Cerebellar nuclear complex (tissue), 1 donor: ENCODE measurements at regions not wholly inside any gene's neighbourhood (a gene's known extent, or its start where the extent isn't known, plus 50 kb on each side); places are given as distances from the start of the nearest gene placed in this dataset.

Experiments
- DNase-seq, 2 experiments: peaks; one replicate each; lab custom pipeline; 2025; lab: John Stamatoyannopoulos, UW

GRCh38 chr4:128528793-128529553 lies 241.4 kb upstream of the PGRMC2 start:
- DNase-seq: no peak

DNA sequence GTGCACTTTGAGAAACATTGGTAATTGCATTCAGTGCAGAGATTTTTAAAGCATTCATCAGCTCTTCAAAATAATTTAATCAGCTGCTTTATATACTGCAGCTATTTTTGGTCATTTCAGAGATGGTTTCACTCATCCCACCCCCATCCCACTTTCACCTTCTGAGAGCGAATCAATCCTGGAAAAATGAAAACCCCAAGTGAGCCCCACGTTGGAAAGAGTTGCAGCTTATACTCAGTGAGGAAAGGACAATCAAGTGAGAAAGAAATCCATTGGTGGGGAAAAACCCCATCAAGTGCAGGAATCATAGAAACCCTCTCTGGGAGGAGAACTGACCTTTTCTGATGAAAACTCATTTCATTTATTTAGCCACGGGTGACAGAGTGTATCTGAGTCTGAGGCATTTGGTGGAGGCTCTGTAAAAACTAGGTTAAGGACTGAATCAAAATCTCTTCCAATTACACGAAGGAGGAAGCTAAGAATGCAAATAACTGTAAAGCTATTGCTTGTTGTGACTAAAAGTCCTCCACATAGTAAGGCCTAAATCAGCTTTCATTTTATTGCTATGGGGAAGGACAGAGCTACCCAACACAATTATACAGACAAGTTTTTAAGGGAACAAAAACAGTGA lies 240.4 kb upstream of the PGRMC2 start:
- no peak for DNase-seq

DNA sequence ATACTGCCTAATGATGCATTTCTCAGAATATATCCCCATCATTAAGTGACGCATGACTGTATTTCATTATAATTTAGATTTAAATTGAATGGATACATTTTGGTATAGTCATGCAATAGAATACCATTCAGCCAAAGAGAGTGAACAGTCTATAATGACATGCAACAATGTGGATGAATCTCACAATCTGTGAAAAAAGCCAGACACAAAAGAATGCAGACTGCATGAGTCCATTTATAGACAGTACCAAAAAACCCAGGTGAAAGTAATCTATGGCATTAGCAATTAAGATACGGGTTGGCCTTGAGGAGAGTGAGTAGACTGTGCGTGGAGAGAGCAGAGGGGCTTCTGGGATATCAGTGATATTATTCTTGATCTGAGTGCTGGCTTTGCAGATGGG lies 239.7 kb upstream of the PGRMC2 start:
- DNase-seq: no peak

DNA sequence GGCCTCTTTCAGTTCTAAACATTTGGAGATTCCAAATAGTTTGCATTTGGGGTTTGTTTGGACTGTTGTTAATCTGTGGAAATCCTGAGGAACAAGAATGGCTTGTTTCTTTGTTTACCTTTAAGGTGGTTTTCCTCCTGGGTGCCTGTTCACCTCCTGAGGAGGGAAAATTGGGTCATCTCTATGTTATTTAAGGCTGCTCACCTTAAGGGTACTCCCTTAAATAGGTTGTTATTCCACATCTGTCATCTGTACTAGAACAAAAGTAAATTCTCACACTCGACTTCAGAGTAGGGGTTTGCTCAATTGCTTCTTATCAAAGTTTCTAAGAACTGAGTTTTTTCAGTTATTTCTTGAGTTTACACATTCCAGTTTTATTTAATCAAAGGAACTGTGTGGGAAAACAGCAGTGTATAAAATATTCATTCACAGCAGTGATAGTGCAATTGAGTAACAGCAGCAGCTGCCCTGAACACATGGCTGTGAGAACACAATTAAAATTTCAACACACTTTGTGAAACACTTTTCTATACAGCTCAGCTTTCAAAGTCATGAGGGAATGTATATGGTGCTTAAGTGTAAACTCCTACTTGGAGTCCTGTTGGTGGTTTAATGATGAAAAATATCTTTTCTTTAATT lies 238.5 kb upstream of the PGRMC2 start:
- no peak for DNase-seq

DNA sequence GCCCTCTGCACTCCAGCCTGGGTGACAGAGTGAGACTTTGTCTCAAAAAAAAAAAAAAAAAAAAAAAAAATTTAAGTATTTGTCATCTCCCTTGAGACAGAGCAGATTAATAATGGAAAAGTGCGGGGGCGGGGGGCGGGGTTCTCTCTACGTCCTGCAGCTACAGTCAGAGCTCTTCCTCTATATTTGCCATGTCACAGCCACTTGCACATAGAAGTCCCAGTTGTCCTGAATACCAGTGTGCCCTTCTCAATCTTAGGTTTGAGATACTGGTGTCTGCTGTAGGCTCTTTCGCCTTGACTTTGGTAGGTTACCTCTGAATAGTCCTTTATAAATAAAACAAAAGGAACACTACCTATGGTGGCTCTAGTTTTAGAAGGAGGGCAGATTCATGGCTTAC lies 237.8 kb upstream of the PGRMC2 start:
- no peak for DNase-seq

DNA sequence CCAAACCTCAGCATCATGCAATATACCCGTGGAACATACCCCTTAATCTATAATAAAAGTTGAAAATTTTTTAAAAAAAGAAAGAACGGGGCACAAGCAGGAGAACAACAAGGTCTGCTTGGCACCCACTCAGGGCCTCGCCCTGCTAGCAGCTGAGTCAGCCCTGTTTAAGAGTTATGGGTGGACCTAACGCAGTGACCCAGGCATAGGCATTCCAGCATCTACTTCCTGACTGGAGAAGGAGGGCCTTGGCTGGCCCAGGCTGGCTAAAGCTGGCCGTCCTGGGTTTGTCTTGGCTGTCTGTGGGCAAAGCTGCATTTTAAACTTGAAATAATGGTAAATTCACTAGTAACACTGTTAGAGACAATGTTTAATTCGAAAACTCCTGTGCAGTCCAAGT lies 236.7 kb upstream of the PGRMC2 start:
- DNase-seq: no peak

- no peak for DNase-seq
Measured at GRCh38 chr4:128521648-128522111, 234.1 kb upstream of the PGRMC2 start.

DNA sequence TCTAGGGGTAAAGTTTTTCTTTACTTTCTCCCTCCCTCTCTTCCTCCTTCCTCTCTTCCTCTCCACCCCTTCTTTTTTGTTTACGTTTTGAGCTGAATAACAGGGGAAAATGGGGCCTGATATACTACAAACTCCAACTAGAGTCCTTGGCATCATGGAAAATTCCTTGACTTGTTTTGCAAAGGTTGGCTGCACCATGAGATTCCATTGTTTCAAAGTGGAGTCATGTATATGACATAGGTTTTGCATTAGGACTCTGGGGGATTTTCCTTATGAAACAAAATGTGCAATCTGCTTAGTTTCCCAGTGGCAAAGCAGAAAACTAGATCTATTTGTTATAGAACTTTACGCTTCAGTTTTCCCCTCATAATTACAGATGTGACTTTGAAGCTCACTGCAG lies 233.5 kb upstream of the PGRMC2 start:
- DNase-seq: no peak

DNA sequence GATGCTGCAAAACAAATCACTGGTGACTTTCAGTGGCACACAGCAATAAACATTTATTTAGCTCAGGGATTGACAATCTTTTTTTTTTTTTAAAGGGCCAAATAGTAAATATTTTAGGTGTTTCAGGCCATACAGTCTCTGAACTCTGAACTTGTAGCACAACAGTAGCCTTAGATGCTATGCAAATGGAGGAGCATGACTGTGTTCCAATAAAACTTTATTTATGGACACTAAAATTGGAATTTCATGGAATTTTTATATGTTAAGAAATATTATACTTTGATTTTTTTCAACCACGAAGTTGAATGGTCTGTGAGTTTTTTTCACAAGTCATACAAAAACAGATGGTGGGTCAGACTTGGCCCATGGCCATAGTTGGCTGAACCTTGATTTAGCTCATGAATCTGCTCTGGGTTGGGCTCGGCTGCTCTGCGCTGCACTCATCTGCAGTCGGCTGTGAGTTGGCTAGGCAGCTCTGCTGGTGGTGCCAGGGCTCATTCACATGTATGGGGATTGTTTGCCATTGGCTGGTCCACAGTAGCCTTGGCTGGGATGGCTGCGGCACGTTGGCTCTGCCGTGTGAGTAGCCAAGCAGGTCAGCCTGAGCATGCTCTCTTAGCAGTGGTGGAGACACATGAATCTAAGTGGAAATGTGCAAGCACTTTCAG lies 231.7 kb upstream of the PGRMC2 start:
- DNase-seq: no peak

- no peak for DNase-seq
Measured at GRCh38 chr4:128517739-128518510, 230.3 kb upstream of the PGRMC2 start.

- no peak for DNase-seq
Measured at GRCh38 chr4:128517096-128517738, 229.6 kb upstream of the PGRMC2 start.

DNA sequence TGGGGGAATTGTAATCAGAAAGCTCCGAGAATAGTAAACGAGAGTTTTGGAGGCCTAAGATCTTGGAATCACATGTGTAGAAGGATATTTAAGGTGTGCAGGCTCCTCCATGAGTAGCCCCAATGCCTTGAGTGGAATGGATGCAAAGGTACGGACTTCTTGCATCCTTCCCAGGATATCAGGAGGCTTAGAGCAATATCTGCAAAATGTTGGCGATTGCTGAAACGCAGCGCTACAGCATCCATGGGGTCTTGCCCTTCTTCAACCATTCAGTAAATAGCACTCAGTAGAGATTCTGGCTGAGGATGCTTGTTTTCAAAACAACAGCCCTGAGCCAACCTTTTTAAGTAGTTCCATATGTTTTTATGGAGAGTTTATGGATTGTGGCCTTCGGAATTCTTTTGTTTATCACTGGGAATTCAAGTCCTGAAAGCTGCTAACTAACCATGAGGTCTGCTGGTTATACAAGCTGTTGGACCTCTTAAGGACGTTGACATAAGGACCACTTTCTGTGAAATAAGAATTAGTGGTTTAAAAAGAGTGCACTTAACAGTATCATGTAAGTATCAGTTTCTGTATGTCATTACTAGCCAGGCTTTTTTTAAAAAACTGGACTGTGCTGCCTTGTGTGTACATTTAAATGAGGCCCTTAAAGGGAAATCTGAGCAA lies 228.8 kb upstream of the PGRMC2 start:
- no peak for DNase-seq

GRCh38 chr4:128513664-128514484 lies 226.3 kb upstream of the PGRMC2 start:
- DNase-seq: no peak

- DNase-seq: no peak
Measured at GRCh38 chr4:128512767-128513322, 225.2 kb upstream of the PGRMC2 start.

DNA sequence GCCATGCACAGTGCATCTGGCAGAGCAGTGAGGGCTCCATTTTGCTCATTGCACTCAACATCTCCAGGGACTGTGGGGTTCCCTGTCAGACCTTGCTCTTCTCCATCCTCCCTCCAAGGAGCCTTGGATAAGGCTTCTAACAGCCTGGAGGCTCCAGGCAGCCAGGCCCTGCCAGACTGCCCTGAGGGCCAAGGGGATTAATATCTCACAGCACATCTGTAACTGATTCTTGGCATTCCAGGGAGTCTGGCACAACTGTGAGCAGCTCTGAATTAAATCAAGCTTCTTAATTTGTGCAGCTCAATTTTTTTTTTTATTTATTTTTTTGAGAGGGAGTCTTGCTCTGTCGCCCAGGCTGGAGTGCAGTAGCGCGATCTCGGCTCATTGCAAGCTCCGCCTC lies 224.5 kb upstream of the PGRMC2 start:
- DNase-seq: no peak

GRCh38 chr4:128510850-128511249 lies 223.2 kb upstream of the PGRMC2 start:
- DNase-seq: no peak

DNA sequence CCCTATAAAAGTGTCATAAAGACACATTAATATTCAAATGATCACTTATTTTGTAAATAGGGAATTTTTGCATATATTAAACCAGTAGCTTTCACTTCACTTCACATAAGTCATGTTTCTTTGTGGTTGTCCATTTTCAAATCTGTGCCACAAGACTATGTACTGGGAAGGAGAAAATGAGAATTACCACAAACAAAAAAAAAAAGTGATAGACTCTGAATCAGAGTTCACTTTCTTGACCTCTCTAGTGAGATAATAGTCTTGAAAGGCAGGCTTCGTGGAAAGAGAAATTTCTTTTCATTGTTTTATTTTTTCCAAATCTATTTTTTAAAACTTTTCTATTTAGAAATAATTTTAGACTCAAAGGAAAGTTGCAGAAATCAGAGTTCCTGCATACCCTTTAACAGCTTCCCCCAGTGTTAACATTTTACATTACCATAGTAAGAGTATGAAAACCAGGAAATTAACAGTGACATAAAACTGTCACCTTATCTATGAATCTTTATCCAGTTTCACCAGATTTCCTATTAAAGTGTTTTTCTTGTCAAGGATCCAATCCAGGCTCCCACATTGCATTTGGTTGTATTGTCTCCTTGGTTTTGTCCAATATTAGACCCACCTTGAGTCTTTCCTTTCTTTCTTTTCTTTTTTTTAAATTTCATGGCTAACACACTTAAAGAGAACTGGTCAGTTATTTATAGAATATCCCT lies 215.4 kb upstream of the PGRMC2 start:
- no peak for DNase-seq

GRCh38 chr4:128501239-128501638 lies 213.6 kb upstream of the PGRMC2 start:
- DNase-seq: no peak
